ENCODE measurements at regions not wholly inside any gene's neighbourhood (a gene's known extent, or its start where the extent isn't known, plus 50 kb on each side); places are given as distances from the start of the nearest gene placed in this dataset.

DNA sequence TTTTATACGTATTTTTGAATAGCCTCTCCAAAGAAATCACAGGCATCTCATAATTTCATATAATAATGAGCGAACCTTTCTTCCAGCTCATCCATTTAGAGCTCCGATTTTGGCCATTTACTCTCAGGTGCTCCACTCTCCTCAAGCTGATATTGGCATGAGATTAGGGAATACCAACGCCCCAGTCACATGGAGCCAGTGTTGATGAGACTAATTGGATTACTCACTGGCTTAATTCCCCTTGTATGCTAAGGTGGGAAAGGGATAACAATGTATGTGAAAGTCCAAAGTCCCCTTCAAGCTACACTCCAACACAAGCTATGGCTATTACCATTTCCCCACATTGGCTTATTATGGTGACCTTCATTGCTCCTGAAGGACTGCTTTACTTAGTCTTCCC is 76.6 kb upstream of the NAV3 start:
- TF ChIP-seq POLR2A (IDR thresholded peaks at IDR 0.05): no peak
- TF ChIP-seq, protein P1, sequence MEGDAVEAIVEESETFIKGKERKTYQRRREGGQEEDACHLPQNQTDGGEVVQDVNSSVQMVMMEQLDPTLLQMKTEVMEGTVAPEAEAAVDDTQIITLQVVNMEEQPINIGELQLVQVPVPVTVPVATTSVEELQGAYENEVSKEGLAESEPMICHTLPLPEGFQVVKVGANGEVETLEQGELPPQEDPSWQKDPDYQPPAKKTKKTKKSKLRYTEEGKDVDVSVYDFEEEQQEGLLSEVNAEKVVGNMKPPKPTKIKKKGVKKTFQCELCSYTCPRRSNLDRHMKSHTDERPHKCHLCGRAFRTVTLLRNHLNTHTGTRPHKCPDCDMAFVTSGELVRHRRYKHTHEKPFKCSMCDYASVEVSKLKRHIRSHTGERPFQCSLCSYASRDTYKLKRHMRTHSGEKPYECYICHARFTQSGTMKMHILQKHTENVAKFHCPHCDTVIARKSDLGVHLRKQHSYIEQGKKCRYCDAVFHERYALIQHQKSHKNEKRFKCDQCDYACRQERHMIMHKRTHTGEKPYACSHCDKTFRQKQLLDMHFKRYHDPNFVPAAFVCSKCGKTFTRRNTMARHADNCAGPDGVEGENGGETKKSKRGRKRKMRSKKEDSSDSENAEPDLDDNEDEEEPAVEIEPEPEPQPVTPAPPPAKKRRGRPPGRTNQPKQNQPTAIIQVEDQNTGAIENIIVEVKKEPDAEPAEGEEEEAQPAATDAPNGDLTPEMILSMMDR (IDR thresholded peaks at IDR 0.05): no peak
